ENCODE measurements at regions not wholly inside any gene's neighbourhood (a gene's known extent, or its start where the extent isn't known, plus 50 kb on each side); places are given as distances from the start of the nearest gene placed in this dataset.
A peak's percentile ranks its signal among the peaks of the same experiment; 100 is the strongest.

GRCh38 chr15:46647046-46647445 lies 1012.2 kb downstream of the SQOR start:
- H3K4me3 Mint-ChIP-seq: no peak overlapping the region
- H3K9me3 Mint-ChIP-seq: no peaks in the 10 kb centered on the region
- no peak for DNase-seq
- H3K27me3 Mint-ChIP-seq (ENCODE audit: low read depth, poor library complexity): peaks cover 11% of the 10 kb centered on the region
- H3K36me3 Mint-ChIP-seq (ENCODE audit: low read depth): no peaks in the 10 kb centered on the region
- no peak for TF ChIP-seq CTCF (IDR thresholded peaks at IDR 0.05)
- peaks cover 35% of the 10 kb centered on the region for H3K4me1 Mint-ChIP-seq
- no peak overlapping the region for H3K27ac Mint-ChIP-seq

- H3K27me3 Mint-ChIP-seq (ENCODE audit: low read depth, poor library complexity): peaks cover 7% of the 10 kb centered on the region
- H3K4me1 Mint-ChIP-seq: peaks cover 49% of the 10 kb centered on the region
- TF ChIP-seq CTCF (IDR thresholded peaks at IDR 0.05): no peak
- peak overlapping the region; percentile 25 for H3K27ac Mint-ChIP-seq
- peak; percentile 9 for DNase-seq
- H3K4me3 Mint-ChIP-seq: no peak overlapping the region
- H3K36me3 Mint-ChIP-seq (ENCODE audit: low read depth): no peaks in the 10 kb centered on the region
- H3K9me3 Mint-ChIP-seq: no peaks in the 10 kb centered on the region
Measured at GRCh38 chr15:46652266-46652665, 1017.4 kb downstream of the SQOR start.

- peaks cover 7% of the 10 kb centered on the region for H3K27me3 Mint-ChIP-seq (ENCODE audit: low read depth, poor library complexity)
- no peak overlapping the region for H3K4me3 Mint-ChIP-seq
- DNase-seq: no peak
- no peaks in the 10 kb centered on the region for H3K36me3 Mint-ChIP-seq (ENCODE audit: low read depth)
- no peaks in the 10 kb centered on the region for H3K9me3 Mint-ChIP-seq
- no peak for TF ChIP-seq CTCF (IDR thresholded peaks at IDR 0.05)
- H3K4me1 Mint-ChIP-seq: peaks cover 35% of the 10 kb centered on the region
- no peak overlapping the region for H3K27ac Mint-ChIP-seq
Measured at GRCh38 chr15:46654993-46655392, 1020.2 kb downstream of the SQOR start.

- Mint-ChIP-seq H3K9me3 (peaks cover 5% of the 10 kb centered on the region), H3K27ac (no peak overlapping the region), H3K27me3 (ENCODE audit: low read depth, poor library complexity) (no peaks in the 10 kb centered on the region), H3K4me1 (no peaks in the 10 kb centered on the region), H3K36me3 (ENCODE audit: low read depth) (no peaks in the 10 kb centered on the region), H3K4me3 (no peak overlapping the region)
- TF ChIP-seq CTCF (IDR thresholded peaks at IDR 0.05): no peak
- DNase-seq: no peak
Measured at GRCh38 chr15:46660096-46660842, 1025.4 kb downstream of the SQOR start.

GRCh38 chr15:46670258-46670657 lies 1035.4 kb downstream of the SQOR start:
- no peak for TF ChIP-seq CTCF (IDR thresholded peaks at IDR 0.05)
- no peak for DNase-seq
- Mint-ChIP-seq H3K27ac (no peak overlapping the region), H3K4me3 (no peak overlapping the region), H3K4me1 (no peaks in the 10 kb centered on the region), H3K27me3 (ENCODE audit: low read depth, poor library complexity) (no peaks in the 10 kb centered on the region), H3K9me3 (no peaks in the 10 kb centered on the region), H3K36me3 (ENCODE audit: low read depth) (no peaks in the 10 kb centered on the region)

- H3K4me1 Mint-ChIP-seq: no peaks in the 10 kb centered on the region
- H3K27ac Mint-ChIP-seq: no peak overlapping the region
- TF ChIP-seq CTCF (IDR thresholded peaks at IDR 0.05): no peak
- H3K9me3 Mint-ChIP-seq: no peaks in the 10 kb centered on the region
- H3K36me3 Mint-ChIP-seq (ENCODE audit: low read depth): no peaks in the 10 kb centered on the region
- DNase-seq: no peak
- no peak overlapping the region for H3K4me3 Mint-ChIP-seq
- H3K27me3 Mint-ChIP-seq (ENCODE audit: low read depth, poor library complexity): no peaks in the 10 kb centered on the region
Measured at GRCh38 chr15:46671336-46671735, 1036.5 kb downstream of the SQOR start.

All from nephron progenitor cell (in vitro differentiated cells).